Body of pancreas (tissue), 4 donors: ENCODE measurements at regions not wholly inside any gene's neighbourhood (a gene's known extent, or its start where the extent isn't known, plus 50 kb on each side); places are given as distances from the start of the nearest gene placed in this dataset.

Source experiments
- CTCF ChIP-seq, 7 experiments: fragments of 450-650 bp in 4 of 7; fragments of 200-600 bp in 3 of 7; sonication (generic) in 3 of 7; IDR thresholded peaks; one replicate each; pipeline ENCODE4 v1.5.1; 2016 to 2019; ENCODE audit warnings: antibody characterized with exemption in 7 of 7
- POLR2A ChIP-seq, 3 donors: fragments of 450-650 bp; IDR thresholded peaks; one replicate each; pipeline ENCODE4 v1.6.1; 2016; ENCODE audit warnings: antibody characterized with exemption in 3 of 3, mild to moderate bottlenecking in 2 of 3

GRCh38 chr12:19857204-19857603 lies 417.9 kb downstream of the AEBP2 start:
- TF ChIP-seq POLR2A (IDR thresholded peaks at IDR 0.05) (no peak), CTCF (IDR thresholded peaks at IDR 0.05) (no peak)
